Keratinocyte (primary cell): ENCODE measurements at regions not wholly inside any gene's neighbourhood (a gene's known extent, or its start where the extent isn't known, plus 50 kb on each side); places are given as distances from the start of the nearest gene placed in this dataset.

ENCODE experiments used
- CTCF ChIP-seq, 3 experiments: IDR thresholded peaks in 1 of 3; conservative IDR thresholded peaks in 1 of 3; optimal IDR thresholded peaks in 1 of 3; 2 replicates in 2 of 3; 3 replicates in 1 of 3; pipeline versions ENCODE3 to v1.5.1; 2011; ENCODE audit warnings: low read length in 3 of 3, mild to moderate bottlenecking in 3 of 3, moderate library complexity in 2 of 3, control low read depth in 1 of 3, inconsistent platforms in 1 of 3; ENCODE audit not compliant: insufficient read depth in 2 of 3; ENCODE audit errors: extremely low read depth in 1 of 3
- EZH2 ChIP-seq: IDR thresholded peaks from one replicate; pipeline ENCODE4 v1.6.1; 2012; ENCODE audit warnings: inconsistent platforms, mild to moderate bottlenecking, low read length, moderate library complexity

- TF ChIP-seq CTCF (optimal IDR thresholded peaks at IDR 0.05 in 1 of 3, IDR thresholded peaks at IDR 0.05 in 1 of 3, conservative IDR thresholded peaks at IDR 0.05 in 1 of 3; ENCODE audit: extremely low read depth in 1 of 3, insufficient read depth in 2 of 3, low read length in 3 of 3) (no peak), EZH2 (no peak)
Measured at GRCh38 chr1:208526613-208527125, 282.5 kb upstream of the PLXNA2 start.
